ENCODE measurements at regions not wholly inside any gene's neighbourhood (a gene's known extent, or its start where the extent isn't known, plus 50 kb on each side); places are given as distances from the start of the nearest gene placed in this dataset.
A peak's percentile ranks its signal among the peaks of the same experiment; 100 is the strongest.
"Not testable (repeated sequence)": the region's sequence is repeated elsewhere in the genome, so short reads cannot be mapped to it uniquely, and the experiment has no call there.

DNA sequence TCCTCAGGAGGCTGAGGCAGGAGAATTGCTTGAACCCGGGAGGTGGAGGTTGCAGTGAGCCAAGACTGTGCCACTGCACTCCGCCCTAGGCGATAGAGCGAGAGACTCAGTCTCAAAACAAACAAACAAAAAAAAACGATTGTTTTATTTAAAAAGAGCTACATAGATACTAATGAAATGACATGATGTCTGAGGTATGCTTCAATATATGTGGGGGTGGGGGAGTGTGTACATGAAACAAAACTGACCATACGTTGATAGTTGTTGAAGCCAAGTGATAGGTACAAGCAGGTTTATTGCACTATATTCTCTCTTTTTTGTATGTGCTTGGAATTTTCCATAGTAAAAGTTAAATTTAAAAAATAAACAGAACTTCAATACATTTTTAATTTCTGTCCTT lies 240.1 kb downstream of the TFAP2A start:
- DNase-seq, result no peak

DNA sequence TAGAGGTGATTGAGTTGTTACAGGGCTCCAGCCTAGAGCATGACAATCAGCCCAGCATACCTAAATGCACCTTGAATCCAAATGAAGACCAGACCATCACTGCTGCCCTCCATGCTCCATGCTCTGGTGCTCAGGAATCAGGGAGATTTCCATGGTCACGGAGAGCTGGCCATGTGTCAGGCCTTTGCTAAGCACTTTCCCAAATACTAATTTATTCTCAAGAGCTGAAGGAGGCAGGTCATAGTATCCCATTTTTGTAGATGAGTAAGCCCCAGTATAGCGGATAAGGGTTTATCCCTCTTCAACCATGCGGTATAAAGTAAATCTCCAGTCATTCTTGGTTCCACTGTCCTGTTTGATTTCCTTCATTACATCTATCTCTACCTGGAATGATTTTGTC lies 240.8 kb downstream of the TFAP2A start:
- no peak for DNase-seq

DNA sequence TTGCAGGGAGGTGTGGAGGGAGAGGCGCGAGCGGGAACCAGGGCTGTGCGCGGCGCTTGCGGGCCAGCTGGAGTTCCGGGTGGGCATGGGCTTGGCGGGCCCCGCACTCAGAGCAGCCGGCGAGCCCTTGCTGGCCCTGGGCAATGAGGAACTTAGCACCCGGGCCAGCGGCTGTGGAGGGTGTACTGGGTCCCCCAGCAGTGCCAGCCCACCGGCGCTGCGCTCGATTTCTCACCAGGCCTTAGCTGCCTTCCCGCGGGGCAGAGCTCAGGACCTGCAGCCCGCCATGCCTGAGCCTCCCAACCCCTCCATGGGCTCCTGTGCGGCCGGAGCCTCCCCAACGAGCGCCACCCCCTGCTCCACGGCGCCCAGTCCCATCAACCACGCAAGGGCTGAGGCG lies 243.2 kb downstream of the TFAP2A start:
- not testable (repeated sequence) for DNase-seq

DNA sequence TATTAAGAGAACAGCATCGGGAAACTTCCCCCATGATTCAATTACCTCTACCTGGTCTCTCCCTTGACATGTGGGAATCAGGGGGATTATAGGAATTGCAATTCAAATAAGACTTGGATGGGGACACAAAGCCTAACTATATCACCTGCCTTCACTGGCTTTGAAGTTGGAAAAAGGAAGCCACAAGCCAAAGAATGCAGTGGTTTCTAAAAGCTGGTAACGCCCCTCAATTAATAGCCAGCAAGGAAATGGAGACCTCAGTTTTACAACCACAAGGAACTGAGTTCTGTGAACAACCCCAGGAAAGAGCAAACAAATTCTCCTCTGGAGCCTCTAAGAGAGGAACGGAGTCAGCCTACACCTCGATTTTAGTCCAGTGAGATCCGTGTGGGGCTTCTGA lies 244.1 kb downstream of the TFAP2A start:
- no peak for DNase-seq

DNA sequence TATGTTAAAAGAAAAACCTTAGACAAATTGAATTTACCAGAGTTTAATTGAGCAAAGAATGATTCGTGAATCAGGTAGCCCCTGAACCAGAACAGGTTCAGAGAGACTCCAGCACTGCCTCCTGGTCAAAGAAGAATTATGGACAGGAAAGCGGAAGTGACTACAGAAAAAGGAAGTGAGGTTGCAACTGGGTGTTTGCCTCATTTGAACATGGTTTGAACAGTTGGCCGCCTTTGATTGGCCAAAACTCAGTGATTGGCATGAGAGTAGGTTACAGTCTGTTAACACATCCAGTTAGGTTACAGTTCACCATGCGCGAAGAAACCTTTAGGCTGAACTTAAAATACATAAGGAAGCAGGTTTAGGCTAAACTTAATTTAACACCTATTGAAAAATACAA lies 248.8 kb downstream of the TFAP2A start:
- DNase-seq, result no peak

DNA sequence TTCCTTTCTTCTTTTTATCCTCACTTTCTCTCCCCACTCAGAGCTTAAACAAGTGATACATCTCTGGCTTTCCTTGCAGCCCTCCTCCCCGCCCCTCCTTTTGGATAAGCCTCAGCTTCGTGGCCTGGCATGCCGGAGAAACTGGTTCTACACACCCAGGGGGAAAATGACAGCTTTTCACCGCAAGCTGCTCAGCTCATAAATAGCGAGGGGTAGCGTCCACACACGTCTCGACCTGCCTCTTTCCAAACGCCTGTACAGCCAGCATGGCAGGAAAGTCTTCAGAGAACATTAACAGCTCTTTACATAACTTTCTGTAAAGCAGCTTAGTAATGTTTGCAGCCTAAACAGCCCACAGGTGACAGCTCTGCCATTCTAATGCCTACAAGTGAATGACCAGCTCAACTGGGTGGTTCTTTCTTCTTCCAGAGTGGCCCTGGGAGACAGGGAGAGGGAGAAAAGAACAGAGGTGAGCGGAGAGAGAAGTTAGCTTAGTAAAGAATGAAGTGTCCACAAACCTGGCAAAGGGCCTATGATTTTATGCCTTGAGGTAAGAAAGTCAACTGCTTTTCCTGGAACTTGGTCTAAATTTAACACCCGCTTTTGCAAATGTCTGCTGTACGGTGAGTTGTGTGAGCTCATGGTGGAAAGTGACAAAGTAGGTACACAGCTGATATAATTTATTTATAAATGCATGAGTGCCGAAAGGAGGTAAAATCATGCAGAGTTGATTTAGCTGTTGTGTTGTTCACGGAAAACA lies 251.5 kb downstream of the TFAP2A start:
- DNase-seq, result no peak

DNA sequence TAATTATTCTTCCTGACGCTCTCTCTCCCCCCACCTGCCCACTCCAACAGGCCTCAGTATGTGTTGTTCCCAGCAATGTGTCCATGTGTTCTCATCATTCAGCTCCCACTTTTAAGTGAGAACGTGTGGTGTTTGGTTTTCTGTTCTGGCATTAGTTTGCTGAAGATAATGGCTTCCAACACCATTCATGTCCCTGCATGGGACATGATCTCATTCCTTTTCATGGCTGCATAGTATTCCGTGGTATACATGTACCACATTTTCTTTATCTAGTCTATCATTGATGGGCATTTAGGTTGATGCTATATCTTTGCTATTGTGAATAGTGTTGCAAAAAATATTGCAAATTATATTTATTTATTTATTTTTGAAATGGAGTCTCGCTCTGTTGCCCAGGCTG lies 258.0 kb downstream of the TFAP2A start:
- no peak for DNase-seq

DNA sequence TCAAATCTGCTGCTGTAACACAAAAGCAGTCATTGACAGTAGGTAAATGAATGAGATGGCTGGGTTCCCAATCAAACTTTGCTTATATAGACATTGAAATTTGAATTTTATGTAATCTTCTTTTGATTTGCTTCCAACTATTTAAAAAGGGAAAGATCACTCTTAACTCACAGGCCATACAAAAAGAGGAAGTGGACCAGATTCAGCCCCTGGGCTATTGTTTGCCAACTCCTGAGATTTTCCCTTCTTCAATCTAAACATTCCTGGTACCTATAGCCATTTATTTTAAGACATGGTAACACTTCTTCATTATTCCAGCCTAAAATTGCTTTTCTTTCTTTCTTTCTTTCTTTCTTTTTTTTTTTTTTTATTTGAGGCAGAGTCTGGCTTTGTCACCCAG lies 260.6 kb downstream of the TFAP2A start:
- peak; percentile 32 for DNase-seq

DNA sequence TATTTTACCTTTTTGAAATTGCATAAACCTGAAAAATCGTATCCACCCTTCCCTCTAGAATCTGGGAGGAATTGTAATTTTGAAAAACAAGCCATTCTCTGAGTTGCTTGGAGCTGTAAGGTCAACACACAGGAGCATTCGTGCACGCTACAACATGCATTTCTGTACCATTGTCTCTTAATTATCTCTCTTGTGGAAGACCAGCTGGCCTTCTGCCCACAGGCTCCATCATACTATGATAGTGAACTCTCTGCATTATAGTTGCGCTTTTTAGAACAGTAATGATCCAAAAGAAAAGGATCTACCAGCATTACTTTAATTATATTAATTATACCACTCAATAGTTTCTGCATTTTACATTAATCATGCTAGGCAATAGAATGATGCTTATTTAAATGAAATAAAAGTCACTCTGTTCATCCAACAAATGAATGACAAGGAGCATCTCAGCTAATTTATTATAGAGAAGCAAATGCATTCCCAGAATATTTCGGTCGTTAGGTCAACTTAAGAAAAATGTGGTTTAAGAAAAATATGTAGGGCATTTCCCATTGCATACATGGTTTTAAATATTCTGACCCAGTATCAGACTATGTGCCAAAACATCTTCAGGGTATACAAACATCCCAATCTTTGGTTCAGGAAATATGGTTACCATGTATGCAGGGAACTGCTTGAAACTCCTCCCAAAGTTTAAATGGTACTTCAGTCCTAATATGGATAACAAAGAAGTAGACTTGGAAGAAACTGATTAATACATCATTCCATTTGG lies 263.5 kb downstream of the TFAP2A start:
- peak; percentile 69 for DNase-seq

DNA sequence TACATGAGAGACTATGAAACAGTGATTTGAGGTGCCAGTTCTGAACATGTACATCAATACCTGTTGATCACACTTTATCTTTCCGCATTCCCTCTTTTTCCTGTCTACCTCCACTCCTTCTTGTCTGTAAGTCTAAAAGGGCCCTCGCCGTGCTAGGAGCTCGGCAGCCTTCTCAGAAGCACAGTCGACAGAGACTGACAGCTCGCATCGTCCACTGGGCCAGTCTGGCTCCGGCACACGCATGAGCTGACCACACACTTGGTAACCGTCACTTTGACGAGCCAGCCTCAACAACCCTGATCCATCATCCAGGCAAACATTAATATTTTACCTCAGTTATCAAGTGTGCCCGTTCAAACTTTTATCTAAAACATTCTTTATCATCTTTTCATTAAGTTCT lies 265.3 kb downstream of the TFAP2A start:
- DNase-seq, result no peak

DNA sequence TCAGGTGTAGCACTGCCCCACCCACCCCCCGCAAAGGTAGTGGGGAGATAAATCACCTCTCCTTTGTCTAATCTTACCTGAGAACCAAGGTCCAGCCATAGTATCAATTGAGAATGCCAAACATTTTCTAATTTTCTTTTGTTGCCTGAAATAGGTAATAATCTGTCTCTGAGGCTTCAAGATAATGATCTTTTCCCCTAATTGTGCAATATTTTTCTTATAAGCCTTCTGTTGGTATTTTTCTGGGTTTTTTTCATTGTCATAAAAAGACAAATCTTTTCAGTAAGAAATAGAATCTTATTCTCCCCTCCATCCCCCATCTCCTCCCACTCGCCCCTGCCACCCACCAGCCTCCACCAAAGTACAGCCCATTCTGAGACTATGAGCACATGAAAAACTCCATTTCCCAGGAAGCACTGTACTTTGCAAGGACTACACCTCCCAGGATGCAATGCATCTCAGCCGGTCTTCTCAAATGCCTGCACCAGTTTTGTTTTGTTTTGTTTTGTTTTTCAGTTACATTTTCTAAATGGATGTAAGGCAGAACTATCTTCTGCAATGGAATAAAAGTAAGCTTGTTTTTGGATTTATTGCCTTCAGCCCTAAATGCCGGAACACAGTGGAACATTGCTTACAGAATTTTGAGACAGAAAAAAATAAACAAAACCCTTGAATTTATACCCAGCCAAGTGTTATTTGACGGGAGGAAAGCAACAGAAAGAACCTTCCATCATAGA lies 268.0 kb downstream of the TFAP2A start:
- DNase-seq, result no peak

DNA sequence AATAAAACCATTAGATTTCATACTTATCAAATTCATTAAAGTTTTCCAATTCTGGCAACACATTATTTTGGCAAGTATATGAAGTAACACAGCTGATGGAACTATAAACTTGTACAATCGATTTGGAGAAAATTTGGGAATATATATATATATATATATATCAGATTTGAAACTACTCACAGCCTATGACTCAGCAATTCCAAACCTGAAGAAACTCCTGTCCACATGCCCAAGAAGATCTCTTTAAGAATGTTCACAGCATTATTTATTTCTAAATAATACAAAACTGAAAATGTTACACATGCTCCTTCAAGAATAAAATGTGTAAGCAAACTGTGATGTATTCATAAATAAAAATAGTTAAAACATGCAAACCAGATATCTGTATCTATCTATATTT lies 270.1 kb downstream of the TFAP2A start:
- no peak for DNase-seq

DNA sequence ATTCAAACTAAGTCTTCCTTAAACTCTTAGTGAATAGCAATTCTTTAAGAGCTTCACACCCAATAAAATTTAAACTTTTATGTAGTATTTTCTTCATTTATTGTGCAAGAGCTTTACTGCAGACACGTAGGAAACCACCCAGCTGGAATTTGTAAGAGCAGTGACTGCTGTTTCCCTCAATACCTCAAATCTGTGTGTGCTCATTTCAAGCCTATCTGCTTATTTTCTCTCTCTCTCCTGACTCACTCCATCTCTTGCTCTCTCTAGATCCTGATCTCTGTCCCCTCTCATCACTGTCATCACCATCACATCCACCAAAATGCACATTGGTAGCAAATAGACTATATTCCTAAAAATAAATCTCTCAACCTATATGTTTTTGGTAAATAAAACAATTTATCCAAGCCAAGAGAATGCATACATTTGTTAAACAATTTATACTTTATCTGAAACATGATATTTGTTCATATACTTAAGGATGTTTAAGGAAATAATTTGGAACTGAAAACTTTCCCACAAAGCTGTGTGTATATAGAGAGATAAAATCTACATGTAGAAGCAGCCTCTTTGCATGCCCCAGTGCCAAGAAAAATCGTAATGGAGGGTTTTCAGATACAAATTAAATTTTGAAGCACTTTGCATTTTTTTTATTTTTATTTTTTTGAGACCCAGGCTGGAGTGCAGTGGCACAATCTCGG lies 273.0 kb downstream of the TFAP2A start:
- DNase-seq, result no peak

DNA sequence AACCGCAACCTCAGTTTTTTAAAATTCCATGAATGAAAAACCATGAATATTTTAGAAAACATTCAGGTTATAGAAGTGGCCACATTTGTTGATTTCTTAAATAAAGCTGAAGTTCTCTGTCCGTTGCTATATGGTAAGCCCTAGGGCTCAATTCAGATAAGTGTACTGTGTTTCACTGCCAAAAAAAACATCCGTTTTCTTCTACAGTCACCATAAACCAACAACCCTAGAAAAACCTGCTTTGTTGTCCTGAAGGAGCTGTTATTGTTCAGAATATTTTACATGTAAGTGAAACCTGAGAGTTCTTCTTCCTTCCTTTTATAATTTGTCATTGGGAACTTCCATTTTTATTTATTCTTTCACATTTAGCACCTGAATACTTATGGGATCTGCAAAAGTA lies 274.1 kb downstream of the TFAP2A start:
- peak; percentile 5 for DNase-seq

DNA sequence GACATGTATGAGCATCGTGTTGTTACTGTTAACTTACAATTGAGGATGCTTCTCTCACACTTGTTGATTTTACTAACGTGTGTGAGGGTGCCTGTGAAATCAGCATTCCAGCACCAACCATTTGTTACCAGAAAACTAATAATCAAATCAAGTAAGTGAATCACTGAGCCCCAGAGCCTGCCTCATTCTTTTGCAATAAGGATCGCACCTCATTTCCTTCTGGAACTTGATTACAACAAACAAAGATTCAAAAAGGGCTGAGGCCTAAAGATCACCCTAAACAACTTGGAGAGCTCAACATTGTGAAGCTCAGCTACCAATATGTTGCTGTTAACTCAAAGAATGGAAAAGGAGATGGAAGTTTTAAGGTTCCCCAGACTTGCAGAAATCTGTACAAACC lies 274.7 kb downstream of the TFAP2A start:
- no peak for DNase-seq

DNA sequence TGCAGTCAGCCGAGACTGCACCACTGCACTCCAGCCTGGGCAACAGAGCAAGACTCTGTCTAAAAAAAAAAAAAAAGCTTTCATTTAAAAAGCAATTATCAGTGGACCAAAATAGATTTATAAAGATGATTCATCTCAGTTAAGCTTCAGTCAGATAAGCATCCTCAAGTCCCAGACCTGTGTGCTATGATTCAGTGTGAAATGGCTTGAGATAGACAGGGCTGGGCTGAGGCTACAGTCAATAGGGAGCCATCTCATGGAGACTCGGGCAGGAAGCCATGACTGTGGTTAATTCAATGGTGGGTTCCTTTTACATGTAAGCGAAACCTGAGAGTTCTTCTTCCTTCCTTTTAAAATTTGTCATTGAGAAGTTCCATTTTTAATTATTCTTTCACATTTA lies 276.0 kb downstream of the TFAP2A start:
- DNase-seq, result no peak

DNA sequence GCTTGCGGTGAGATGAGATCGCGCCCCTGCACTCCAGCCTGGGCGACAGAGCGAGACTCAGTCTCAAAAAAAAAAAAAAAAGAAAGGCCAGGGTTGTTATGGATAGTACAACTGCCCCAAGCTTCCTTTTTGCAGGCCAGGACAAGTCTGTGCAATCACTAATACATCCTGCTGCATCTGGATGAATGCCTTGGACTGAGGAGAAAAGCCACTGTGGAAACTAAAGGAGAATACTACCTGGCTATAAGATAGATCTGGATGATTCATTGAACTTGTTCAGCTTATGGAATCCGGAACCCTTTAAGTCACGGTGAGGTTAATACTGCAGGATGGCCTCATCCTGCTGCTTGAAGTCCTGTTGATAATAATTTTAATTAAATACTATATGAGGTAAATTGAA lies 278.2 kb downstream of the TFAP2A start:
- DNase-seq, result no peak

DNA sequence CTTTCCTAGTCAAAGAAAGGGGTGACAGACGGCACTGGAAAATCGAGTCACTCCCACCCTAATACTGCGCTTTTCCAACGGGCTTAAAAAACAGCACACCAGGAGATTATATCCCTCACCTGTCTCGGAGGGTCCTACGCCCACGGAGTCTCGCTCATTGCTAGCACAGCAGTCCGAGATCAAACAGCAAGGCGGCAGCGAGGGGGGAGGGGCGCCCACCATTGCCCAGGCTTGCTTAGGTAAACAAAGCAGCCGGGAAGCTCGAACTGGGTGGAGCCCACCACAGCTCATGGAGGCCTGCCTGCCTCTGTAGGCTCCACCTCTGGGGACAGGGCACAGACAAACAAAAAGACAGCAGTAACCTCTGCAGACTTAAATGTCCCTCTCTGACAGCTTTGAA lies 280.7 kb downstream of the TFAP2A start:
- not testable (repeated sequence) for DNase-seq

DNA sequence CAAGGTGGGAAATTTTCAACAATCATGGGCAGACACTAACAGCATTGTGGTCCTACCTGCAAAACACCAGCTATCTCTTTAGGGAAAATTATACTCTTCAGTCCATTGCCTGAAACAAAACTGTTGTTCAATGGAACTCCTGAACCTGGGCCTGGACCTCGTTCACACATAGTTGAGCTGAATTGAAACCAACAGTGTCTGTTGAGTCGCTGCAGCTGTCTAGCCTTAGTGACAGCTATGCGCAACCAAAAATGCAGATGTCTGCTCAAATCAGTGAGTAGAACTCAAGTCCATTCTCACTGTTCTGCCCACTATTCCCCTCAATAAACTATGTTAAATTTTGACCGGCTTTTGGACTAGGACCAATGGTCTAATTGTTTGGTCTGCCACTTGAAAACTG lies 286.2 kb downstream of the TFAP2A start:
- DNase-seq, result no peak

DNA sequence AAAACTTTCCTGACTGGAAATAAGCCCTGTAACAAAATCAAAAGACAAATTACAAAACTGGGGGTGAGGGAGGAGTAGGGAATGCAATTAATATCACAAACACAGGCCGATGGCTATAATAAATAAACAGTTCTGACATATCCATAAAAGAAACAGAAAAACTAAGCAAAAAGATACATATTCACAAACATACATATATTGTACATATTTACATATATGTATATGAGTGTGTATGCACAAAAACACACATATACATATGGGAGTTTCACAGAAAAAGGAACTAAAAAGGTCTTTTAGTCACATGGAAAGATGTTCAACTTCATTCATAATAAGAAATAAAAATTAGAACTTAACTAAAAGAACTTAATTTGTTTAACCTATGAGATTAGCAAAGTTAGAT lies 292.7 kb downstream of the TFAP2A start:
- no peak for DNase-seq

DNA sequence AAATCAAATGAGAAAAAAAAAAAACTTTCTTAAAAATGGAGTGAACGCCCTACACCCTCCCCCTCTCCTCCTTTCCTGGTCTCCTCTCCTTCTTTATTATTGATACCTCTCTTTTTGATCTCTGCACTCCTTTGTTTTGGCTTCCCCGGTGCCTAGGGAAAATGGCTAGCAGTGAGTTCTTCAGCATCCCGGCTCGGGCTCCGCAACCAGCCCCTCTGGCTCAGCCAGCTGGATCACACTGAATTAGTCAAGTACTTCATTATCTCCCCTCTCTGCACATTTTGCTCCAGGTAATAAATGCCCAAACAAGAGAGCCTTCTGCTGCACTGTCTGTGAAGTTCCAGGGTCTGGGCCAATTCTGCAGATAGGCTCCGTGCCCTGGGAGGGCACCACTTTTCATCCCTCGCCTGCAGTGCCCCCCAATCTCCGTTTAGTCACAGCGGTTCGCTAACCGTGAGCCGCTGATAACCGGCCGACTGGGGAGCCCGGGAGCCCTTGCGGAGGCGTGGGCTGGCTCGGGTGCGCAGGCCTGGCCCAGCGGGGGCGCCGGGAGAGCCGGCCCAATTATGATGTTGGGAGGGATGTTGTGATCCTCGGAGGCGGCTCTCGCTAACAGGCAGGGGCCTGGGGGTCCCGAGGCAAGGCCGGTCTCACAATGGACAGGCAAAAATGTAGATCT lies 301.9 kb downstream of the TFAP2A start:
- no peak for DNase-seq

DNA sequence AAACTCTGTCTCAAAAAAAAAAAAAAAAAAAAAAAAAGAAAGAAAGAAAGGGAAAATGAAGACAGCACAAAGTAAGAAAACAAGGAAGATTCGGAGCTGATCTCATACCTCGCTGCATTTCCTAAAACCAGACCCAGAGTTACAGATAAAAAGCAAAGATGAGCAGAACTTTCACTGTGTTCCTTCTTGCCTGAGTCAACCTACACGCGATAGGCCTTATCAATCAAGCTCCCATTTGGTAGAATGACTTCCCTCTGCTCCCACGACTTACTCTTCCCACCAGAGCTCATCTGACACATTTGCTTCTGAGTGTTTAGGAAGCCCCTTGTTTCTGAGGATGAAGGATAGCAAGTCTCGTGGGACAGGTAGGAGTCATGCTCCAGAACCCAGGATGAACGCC lies 302.9 kb downstream of the TFAP2A start:
- no peak for DNase-seq

Measured in COR-L47 (cell line).